H1 (cell line): ENCODE measurements at regions not wholly inside any gene's neighbourhood (a gene's known extent, or its start where the extent isn't known, plus 50 kb on each side); places are given as distances from the start of the nearest gene placed in this dataset.

Experiments used
- MAFK ChIP-seq: IDR thresholded peaks from 2 replicates; pipeline ENCODE4 v1.6.1; 2012; ENCODE audit warnings: low read depth, mild to moderate bottlenecking, improper control_type of control experiment, low read length
- POLR2AphosphoS5 ChIP-seq: IDR thresholded peaks from 2 replicates; pipeline ENCODE4 v1.6.1; 2011; ENCODE audit warnings: low read depth, low read length
- TF ChIP-seq, protein P1 (sequence below): IDR thresholded peaks from 2 replicates; pipeline ENCODE4 v1.6.1; 2011; ENCODE audit warnings: low read length, improper control_type of control experiment

DNA sequence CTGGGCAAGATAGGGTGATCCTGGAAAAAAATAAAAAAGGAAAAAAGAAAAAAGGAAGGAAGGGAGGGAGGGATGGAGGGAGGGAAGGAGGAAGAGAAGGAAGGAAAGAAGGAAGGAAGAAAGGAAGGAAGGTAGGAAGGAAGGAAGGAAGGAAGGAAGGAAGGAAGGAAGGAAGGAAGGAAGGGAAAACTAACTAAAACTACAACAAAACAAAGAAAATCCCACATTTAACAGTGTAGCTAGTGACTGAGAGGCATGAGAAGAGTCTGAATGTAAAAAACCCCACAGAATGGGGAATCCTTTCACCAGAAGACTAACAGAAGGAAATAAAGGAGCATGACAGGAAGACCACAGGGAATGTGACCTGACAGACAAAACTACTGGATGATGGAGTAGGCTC lies 345.7 kb downstream of the NOVA1 start:
- TF ChIP-seq POLR2AphosphoS5 = no peak
- TF ChIP-seq, protein P1, sequence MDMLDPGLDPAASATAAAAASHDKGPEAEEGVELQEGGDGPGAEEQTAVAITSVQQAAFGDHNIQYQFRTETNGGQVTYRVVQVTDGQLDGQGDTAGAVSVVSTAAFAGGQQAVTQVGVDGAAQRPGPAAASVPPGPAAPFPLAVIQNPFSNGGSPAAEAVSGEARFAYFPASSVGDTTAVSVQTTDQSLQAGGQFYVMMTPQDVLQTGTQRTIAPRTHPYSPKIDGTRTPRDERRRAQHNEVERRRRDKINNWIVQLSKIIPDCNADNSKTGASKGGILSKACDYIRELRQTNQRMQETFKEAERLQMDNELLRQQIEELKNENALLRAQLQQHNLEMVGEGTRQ = no peak
- TF ChIP-seq MAFK = no peak
